ENCODE measurements at regions not wholly inside any gene's neighbourhood (a gene's known extent, or its start where the extent isn't known, plus 50 kb on each side); places are given as distances from the start of the nearest gene placed in this dataset.
"Not testable (repeated sequence)": the region's sequence is repeated elsewhere in the genome, so short reads cannot be mapped to it uniquely, and the experiment has no call there.

DNA sequence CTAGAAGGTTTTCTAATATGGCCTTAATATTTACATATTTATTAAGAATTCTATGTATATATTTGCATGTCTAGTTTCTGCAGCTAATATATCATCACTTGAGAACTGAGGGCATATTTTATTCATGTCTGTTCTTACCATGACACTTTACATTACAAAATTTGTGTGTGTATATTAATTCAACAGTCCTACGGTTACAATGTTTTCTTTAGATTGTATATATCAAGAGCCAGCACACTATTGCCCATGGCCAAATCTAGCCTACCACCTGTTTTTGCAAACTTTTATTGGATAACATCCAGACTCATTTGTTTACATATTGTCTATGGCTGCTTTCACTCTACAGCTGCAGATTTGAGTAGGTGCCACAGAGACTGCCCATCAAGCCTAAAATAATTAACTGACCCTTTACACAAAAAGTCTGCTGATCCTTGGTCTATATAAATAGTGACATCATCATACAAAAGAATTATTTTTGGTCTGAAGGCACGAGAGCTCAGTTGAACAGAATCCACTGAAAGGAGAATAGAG is 577.4 kb upstream of the PBX1 start:
- no peak for DNase-seq (ENCODE audit: low spot score)

DNA sequence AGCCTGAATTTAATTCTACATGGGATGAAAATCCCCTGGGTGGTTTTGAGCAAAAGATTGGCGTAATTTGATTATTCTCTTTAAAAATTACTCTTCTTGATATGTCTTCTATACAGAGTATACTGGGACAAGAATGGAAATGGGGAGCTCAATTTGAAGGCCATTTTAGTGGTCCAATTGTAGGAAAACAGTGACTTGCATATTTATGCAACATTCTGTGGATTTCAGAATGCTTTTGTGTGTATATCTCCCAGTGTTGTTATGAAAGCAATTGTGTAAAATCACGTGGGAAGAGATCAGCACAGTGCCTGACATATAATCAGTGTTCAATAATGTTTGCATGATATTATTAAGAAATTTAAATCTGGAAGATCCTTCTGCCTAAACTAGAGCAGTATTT is 575.9 kb upstream of the PBX1 start:
- DNase-seq (ENCODE audit: low spot score): no peak

DNA sequence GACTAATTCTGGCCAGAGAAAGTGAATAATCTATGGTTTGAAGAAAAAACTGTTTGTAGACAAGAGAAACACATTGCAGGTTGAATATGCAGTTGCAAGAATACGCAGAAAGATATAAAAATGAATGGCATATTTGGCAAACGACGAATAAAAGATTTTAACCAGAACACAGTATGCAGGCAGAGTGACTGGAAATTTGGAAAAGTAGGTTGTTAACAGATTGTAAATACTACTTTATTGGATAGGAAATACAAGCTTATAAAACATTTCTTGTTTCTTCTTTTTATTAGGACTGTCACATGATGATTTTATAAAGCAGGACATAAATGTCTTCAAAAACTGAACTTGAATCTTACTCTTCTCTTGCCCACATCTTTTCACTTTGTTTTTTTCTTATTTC is 573.3 kb upstream of the PBX1 start:
- DNase-seq (ENCODE audit: low spot score): no peak

DNA sequence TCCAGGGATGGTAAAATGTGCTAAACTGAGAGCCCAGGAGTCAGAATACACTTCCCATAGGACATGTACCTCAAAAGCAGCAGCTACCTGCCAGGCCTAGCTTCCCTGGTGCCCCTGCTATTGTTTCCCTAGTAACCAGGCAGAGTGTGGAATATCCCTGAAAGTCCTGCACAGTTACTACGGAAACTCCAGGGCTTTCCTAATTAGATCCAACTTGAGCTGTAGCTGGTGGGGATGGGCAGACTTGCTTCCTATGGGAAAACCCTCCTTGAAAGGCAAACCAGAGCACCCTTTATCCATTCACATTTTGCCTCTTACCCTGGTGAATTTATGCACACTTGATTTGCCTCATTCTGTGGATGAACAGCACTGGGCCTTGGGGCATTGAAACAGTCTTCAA is 559.9 kb upstream of the PBX1 start:
- DNase-seq (ENCODE audit: low spot score): no peak

DNA sequence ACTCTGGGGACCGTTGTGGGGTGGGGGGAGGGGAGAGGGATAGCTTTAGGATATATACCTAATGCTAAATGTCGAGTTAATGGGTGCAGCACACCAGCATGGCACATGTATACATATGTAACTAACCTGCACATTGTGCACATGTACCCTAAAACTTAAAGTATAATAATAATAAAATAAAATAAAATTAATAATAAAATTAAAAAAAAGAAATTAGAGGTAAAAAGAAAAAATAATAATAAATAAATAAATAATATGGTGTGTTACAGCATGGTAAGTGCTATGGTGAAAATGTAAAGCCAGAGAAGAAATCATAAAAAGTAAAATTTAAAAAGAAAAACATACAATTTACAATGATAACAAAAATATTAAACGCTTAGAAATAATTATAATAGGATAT is 552.8 kb upstream of the PBX1 start:
- DNase-seq (ENCODE audit: low spot score): not testable (repeated sequence)

DNA sequence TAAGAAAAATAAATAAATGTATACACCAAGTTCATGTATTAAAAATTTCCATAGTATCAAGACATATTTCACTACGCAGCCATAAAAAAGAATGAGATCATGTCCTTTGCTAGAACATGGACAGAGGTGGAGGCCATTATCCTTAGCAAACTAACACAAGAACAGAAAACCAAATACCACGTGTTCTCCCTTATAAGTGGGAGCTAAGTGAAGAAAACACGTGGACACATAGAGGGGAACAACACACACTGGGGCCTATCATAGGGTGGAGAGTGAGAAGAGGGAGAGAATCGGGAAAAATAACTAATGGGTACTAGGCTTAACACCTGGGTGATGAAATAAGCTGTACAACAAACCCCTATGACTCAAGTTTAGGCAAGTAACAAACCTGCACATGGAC is 552.4 kb upstream of the PBX1 start:
- DNase-seq (ENCODE audit: low spot score): no peak

DNA sequence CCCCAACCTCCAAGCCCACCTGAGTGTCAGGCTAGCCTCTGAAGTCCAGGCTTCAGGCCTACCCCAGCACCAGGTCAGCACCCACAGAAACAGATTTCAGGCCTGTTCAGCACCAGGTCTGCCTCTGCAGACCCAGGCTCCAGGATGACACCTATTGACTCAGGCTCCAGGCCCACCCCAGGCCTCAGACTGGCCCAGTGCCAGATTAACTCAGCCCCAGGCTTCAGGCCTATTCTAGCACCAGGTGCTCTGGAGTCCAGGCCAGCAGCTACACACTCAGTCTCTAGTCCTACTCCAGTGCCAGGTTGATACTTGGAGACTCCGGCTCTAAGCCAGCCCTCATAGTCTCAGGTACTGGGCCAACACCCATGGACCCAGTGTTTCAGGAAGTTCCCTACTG is 541.7 kb upstream of the PBX1 start:
- no peak for DNase-seq (ENCODE audit: low spot score)

DNA sequence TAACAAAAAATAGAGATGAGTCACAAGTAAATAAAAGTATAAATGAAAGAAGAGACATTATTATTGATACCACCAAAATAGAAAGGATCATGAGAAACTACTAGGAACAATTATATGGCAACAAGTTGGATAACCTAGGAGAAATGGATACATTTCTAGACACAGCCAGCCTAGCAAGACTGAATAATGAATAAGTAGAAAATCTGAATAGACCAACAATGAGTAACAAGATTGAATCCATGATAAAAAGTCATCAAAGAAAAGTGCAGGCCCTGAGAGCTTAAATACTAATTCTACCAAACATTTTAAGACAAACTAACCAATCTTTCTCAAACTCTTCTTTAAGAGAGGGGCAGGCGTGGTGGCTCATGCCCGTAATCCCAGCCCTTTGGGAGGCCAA is 538.6 kb upstream of the PBX1 start:
- no peak for DNase-seq (ENCODE audit: low spot score)

DNA sequence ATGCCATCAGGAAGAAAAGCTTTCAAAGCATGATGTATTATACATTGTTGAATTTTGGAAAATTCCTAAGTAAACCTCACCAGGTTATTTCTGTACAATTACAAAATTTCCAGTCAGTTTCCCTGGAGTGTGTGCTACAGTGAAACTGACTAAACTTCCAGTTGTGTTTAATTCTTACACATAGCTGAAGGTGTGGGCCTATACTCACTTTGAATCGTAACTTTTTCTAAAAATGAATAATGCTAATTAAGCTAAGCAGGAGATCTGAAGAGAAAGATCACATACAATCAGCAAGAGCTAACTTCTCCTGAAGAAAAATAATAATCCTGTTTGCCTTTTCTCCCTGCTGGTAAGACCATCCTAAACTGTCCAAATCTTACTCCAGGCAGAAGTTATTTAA is 537.2 kb upstream of the PBX1 start:
- DNase-seq (ENCODE audit: low spot score): no peak

DNA sequence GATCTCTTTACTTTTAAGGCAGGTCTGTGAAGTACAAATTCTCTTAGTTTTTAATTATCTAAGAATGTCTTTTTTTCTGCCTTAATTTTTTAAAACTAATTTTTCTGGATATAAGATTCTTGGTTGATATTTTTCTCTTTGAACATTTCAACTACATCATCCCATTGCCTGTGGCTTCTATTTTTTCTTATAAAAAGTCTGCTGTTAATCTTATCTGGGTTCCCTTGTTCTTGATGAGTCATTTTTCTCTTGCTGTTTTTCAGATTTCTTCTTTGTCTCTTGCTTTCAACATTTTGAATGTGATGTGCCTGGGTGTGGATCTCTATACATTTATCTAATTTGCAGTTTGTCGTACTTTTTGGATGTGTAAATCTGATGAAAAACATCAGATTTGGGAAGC is 525.2 kb upstream of the PBX1 start:
- no peak for DNase-seq (ENCODE audit: low spot score)

DNA sequence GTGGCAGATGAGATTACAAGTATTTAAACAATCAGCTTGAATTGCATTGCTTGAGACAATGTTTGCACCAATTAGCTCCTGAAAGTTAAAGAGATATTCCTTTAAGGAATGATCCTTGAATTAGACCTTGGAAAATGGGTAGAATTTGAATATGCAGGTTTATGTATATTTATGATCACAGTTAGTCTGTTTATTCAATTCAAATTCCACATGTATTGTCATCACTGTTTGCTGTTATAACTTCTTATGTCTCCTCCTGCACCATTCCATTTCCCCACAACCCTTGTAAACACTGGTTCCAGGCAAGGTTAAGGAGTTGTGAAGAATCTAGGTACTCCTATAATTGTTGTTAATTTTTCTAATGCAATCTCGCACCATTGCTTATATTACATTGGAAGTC is 518.2 kb upstream of the PBX1 start:
- no peak for DNase-seq (ENCODE audit: low spot score)

DNA sequence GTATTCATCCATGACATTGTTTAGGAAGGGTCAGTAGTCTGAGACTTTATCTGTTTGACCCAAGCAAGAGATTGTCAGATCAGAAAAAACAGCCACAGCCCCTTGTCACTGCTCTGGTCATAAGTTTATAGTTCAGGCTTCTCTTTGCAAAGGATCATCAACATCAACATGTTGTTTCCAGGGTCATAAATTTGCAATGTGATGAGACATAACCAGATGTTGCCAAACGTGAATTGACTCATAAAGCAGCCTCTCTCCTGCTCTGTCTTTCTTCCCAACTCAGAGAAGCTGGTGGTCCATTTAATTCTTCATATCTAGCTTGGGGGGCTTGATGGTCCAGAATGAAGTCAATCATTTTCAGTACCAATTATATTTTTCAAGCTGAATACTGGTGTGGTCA is 507.2 kb upstream of the PBX1 start:
- DNase-seq (ENCODE audit: low spot score): no peak

DNA sequence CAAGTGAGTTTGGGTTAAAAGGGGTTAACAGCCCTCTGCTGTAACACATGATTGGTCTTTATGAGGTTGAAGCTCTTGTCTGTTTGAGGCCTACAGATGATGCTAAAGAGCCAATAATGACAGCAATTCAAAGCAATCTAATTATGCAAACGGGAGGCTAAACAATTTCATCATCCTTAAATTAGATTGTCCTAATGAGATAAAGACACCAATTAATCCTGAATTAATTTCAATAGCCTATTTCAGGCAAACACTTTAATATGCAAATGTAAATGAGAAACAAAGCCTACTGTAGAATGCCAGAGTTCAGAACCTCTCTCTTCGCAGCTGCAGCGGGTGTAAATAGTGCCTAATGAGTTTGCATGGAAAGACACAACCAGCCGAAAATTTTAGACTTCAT is 504.7 kb upstream of the PBX1 start:
- no peak for DNase-seq (ENCODE audit: low spot score)

DNA sequence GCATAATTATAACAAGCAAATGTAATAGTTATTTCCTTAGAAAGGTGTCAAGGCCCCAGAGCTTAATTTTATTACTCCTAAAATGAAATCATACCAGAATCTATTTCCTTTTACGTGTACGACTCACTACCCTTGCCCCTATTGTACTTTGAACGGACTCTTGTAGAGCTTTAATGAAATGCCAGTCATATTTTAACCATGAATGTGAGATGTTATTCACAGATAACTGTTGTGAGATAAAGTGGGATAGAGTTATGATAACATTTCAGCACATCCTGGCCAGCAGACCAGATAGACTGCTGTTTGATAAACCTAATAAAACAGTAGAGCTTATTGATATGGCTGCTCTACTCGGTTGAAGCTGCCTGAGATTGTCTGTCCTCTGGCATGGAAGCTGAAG is 500.8 kb upstream of the PBX1 start:
- peak; percentile 38 for DNase-seq (ENCODE audit: low spot score)

DNA sequence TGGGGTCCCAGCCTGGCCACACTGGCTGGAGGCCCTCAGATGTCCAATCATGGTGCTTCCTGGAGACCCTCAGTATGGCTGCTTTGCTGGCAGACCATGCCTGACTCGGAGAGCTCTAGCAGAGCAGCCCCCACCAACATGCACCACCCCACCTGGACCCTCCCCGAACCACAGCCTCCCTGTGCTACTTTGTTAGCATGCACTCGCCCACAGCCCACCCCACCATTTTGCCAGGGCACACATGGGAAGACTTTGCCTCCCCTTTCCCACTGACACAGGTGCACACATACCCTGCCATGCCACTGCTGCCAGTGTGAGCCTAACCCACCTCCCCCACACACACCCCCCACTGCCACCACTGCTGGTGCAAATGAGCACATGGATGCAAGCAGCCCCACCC is 497.5 kb upstream of the PBX1 start:
- no peak for DNase-seq (ENCODE audit: low spot score)

DNA sequence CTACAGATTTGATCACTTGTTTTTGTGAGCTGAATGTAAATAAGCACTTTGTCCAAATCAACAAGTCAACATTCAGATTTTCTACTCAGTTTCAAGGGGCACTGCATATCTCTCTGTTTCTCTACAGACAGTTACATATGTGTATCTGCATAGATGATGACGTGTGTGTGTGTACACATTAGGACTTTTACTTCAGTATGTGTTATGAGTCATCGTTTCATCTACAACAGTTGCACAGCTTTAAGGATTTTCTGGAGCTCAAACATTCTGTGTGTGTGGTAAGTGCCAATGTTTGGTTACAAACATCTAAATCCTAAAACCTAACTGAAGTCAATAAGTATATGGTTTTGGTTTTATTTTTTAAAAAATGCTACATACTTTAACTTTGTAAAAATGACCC is 494.5 kb upstream of the PBX1 start:
- DNase-seq (ENCODE audit: low spot score): no peak

DNA sequence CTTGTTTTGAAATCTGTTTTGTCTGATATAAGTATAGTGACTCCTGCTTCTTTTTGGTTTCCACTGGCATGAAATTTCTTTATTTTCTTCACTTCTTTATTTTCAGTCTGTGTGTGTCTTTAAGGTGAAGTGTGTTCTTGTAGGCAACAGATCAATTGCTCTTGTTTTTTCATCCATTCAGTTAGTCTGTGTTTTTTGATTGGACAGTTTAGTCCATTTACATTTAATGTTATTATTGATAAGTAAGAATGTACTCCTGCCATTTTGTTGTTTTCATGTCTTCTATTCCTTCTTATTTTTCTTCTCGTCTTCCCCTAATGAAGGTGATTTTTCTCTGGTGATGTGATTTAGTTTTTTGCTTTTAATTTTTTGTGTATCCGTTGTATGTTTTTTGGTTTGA is 487.7 kb upstream of the PBX1 start:
- no peak for DNase-seq (ENCODE audit: low spot score)

DNA sequence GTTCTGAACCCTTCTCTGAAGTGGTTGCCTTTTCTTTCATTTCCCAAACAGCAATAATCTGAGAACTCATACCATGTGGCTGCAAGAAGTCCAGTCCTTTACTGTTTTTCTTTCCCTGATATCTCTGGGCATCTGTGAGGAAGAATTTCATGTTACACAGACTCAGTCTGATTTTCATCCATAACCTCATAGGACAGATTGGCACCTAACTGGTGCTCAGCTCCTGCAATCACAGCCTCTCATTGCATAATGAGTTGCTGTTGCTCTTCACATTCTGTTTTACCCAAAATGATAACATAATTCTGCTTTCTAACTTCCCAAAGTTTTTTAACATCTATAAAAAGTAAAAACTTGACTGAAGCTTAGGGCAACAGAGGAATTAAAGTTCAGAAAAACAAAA is 472.2 kb upstream of the PBX1 start:
- no peak for DNase-seq (ENCODE audit: low spot score)

DNA sequence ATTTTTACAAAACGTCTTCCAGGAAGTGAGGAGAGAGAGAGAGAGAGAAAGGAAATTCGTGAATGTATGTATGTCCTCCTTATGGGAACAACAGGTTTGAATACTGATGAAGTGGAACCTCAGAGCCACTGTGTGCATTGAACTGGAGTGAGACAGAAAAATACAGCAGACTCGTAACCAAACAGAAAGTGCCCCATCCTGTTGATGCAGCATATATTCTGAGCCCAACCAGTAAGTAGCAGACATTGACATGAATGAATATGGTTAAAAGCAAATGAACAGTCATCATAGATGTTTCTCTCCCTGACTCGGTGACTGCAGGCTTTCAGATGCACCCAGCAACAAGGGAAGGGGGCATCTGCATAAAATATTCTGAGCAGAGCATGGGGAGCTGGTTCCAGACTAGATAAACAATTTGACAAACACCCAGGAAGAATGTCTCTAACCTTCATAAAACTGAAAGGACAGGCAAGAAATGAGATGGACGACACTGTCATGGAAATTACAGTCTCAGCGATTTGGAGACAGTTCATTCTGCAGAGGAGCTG is 471.0 kb upstream of the PBX1 start:
- DNase-seq (ENCODE audit: low spot score): no peak

DNA sequence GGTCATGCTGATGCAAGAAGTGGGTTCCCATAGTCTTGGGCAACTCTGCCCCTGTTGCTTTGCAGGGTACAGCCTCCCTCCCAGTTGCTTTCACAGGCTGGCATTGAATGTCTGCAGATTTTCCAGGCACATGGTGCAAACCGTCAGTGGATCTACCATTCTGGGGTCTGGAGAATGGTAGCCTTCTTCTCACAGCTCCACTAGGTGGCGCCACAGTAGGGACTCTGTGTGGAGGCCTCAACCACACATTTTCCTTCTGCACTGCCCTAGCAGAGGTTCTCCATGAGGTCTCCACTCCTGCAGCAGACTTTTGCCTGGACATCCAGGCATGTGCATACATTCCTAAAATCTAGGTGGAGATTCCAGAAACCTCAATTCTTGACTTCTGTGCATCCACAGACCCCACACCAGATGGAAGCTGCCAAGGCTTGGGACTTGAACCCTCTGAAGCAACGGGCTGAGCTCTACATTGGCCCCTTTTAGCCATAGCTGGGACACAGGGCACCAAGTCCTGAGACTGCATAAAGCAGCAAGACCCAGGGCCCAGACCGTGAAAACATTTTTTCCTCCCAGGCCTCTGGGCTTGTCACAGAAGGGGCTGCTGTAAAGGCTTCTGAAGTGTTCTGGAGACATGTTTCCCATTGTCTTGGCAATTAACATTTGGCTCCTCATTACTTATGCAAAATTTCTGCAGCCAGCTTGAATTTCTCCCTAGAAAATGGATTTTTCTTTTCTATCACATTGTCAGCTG is 466.2 kb upstream of the PBX1 start:
- DNase-seq (ENCODE audit: low spot score): no peak

DNA sequence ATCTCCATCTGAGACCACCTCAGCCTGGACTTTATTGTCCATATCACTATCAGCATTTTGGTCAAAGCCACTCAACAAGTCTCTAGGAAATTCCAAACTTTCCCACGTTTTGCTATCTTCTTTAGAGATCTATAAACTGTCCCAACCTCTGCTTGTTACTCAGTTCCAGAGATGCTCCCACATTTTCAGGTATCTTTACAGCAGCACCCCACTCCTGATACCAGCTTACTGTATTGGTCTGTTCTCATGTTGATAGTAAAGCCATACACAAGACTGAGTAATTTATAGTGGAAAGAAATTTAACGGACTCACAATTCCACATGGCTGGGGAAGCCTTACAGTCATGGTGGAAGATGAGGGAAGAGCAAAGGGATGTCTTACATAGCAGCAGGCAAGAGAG is 465.4 kb upstream of the PBX1 start:
- DNase-seq (ENCODE audit: low spot score): no peak

DNA sequence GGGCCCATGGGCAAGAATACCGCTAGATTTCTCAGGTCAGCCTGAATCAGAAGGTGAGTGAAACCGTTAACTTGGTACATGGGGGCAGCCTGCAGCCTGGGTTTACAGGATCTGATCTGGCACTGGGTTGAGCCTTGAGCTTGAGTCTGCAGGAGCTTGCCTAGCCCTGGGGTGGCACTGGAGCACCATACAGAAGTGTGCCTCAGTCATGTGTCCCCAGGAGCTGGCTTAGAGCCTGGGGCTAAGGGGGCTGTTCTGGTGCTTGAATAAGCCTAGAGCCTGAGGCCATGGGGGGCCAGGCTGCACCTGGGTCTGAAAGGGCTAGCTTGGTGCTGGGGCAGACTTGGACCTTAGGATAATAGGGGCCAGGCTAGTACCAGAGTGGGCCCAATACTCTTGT is 457.2 kb upstream of the PBX1 start:
- DNase-seq (ENCODE audit: low spot score): no peak

DNA sequence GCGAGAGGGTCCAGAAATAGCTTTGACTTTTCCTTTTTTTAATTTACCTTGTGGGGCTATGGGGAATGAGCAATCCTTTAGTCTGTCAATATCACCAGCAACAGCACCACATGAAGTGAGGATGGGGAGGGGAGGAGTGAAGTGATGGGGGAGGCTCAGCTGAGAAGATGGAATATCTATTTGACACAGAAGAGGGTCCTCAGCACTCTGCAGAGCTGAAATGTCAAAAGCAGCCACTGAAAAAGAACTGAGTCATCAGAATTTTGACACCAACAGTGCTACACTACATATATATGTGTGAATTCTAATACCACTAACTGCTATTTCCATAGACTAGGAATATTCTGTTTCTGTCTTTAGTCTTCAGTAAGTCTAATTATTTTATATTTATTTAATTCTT is 427.0 kb upstream of the PBX1 start:
- DNase-seq (ENCODE audit: low spot score): no peak
